ENCODE measurements at regions not wholly inside any gene's neighbourhood (a gene's known extent, or its start where the extent isn't known, plus 50 kb on each side); places are given as distances from the start of the nearest gene placed in this dataset.

DNA sequence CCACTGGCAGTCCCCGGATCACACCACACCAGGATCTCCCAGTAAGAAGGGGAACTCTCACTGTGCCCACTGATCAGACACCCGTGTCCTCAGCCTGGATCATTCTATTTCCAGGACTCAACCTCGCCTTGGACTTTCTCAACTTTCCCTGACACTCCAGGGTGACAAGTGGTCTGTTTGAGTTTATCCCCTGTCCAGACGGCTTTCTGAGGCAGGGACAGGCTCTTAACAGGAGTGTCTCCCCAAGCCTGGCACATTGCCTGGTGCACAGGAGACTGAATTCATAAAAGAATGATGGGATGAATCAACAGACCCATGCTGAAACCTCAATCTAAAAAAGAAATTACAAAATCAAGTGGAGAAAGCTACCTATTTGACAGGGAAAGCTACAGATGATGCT is 606.6 kb downstream of the EFNB2 start:
- no peak for TF ChIP-seq RAD21 (IDR thresholded peaks at IDR 0.05; ENCODE audit: low read depth)
- no peak for TF ChIP-seq YY1 (IDR thresholded peaks at IDR 0.05; ENCODE audit: low read depth)
- no peak for TF ChIP-seq CREB1 (IDR thresholded peaks at IDR 0.05; ENCODE audit: low read depth)
- TF ChIP-seq, protein P1, sequence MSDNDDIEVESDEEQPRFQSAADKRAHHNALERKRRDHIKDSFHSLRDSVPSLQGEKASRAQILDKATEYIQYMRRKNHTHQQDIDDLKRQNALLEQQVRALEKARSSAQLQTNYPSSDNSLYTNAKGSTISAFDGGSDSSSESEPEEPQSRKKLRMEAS (IDR thresholded peaks at IDR 0.05), result no peak
- TF ChIP-seq FOXM1 (IDR thresholded peaks at IDR 0.05; ENCODE audit: borderline replicate concordance, low read depth), result no peak
- no peak for TF ChIP-seq TEAD4 (IDR thresholded peaks at IDR 0.05)
- TF ChIP-seq, protein P2, sequence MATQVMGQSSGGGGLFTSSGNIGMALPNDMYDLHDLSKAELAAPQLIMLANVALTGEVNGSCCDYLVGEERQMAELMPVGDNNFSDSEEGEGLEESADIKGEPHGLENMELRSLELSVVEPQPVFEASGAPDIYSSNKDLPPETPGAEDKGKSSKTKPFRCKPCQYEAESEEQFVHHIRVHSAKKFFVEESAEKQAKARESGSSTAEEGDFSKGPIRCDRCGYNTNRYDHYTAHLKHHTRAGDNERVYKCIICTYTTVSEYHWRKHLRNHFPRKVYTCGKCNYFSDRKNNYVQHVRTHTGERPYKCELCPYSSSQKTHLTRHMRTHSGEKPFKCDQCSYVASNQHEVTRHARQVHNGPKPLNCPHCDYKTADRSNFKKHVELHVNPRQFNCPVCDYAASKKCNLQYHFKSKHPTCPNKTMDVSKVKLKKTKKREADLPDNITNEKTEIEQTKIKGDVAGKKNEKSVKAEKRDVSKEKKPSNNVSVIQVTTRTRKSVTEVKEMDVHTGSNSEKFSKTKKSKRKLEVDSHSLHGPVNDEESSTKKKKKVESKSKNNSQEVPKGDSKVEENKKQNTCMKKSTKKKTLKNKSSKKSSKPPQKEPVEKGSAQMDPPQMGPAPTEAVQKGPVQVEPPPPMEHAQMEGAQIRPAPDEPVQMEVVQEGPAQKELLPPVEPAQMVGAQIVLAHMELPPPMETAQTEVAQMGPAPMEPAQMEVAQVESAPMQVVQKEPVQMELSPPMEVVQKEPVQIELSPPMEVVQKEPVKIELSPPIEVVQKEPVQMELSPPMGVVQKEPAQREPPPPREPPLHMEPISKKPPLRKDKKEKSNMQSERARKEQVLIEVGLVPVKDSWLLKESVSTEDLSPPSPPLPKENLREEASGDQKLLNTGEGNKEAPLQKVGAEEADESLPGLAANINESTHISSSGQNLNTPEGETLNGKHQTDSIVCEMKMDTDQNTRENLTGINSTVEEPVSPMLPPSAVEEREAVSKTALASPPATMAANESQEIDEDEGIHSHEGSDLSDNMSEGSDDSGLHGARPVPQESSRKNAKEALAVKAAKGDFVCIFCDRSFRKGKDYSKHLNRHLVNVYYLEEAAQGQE (IDR thresholded peaks at IDR 0.05; ENCODE audit: low read depth), result no peak
- TF ChIP-seq TAF1 (IDR thresholded peaks at IDR 0.05; ENCODE audit: low read depth), result no peak
- TF ChIP-seq ZBTB7A (IDR thresholded peaks at IDR 0.05; ENCODE audit: low read depth), result no peak
- TF ChIP-seq CEBPB (IDR thresholded peaks at IDR 0.05), result no peak
- TF ChIP-seq TCF12 (IDR thresholded peaks at IDR 0.05; ENCODE audit: low read depth), result no peak
- no peak for TF ChIP-seq EP300 (IDR thresholded peaks at IDR 0.05; ENCODE audit: borderline replicate concordance)
- no peak for TF ChIP-seq NFIC (IDR thresholded peaks at IDR 0.05)
- TF ChIP-seq, protein P3, sequence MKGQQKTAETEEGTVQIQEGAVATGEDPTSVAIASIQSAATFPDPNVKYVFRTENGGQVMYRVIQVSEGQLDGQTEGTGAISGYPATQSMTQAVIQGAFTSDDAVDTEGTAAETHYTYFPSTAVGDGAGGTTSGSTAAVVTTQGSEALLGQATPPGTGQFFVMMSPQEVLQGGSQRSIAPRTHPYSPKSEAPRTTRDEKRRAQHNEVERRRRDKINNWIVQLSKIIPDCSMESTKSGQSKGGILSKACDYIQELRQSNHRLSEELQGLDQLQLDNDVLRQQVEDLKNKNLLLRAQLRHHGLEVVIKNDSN (IDR thresholded peaks at IDR 0.05), result no peak
- TF ChIP-seq EGR1 (IDR thresholded peaks at IDR 0.05), result no peak

DNA sequence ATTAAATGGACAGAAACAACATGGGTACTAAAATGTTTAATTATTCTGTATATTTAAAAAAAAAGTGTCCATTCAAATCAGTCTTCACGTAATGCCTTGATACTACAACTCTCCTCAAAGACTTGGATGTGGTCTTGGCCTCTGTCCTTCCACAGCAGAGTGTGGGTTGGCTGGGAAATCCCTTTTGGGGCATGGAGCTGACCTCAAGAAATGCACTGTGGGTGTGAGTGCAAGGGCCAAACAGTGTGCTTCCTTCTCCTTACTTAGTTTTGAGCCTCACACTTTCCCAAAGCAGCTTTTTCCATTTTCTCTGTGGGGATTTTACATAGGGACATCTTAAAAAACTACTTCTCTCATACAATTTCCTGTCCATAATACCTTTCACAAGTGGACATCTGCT is 607.4 kb downstream of the EFNB2 start:
- TF ChIP-seq YY1 (IDR thresholded peaks at IDR 0.05; ENCODE audit: low read depth), result no peak
- TF ChIP-seq, protein P1 (IDR thresholded peaks at IDR 0.05), result no peak
- TF ChIP-seq EP300 (IDR thresholded peaks at IDR 0.05; ENCODE audit: borderline replicate concordance), result no peak
- TF ChIP-seq NFIC (IDR thresholded peaks at IDR 0.05), result no peak
- TF ChIP-seq TEAD4 (IDR thresholded peaks at IDR 0.05), result no peak
- TF ChIP-seq ZBTB7A (IDR thresholded peaks at IDR 0.05; ENCODE audit: low read depth), result no peak
- no peak for TF ChIP-seq EGR1 (IDR thresholded peaks at IDR 0.05)
- no peak for TF ChIP-seq CEBPB (IDR thresholded peaks at IDR 0.05)
- TF ChIP-seq CREB1 (IDR thresholded peaks at IDR 0.05; ENCODE audit: low read depth), result no peak
- TF ChIP-seq TCF12 (IDR thresholded peaks at IDR 0.05; ENCODE audit: low read depth), result no peak
- TF ChIP-seq, protein P2 (IDR thresholded peaks at IDR 0.05; ENCODE audit: low read depth), result no peak
- no peak for TF ChIP-seq RAD21 (IDR thresholded peaks at IDR 0.05; ENCODE audit: low read depth)
- TF ChIP-seq TAF1 (IDR thresholded peaks at IDR 0.05; ENCODE audit: low read depth), result no peak
- no peak for TF ChIP-seq FOXM1 (IDR thresholded peaks at IDR 0.05; ENCODE audit: borderline replicate concordance, low read depth)
- TF ChIP-seq, protein P3 (IDR thresholded peaks at IDR 0.05), result no peak

DNA sequence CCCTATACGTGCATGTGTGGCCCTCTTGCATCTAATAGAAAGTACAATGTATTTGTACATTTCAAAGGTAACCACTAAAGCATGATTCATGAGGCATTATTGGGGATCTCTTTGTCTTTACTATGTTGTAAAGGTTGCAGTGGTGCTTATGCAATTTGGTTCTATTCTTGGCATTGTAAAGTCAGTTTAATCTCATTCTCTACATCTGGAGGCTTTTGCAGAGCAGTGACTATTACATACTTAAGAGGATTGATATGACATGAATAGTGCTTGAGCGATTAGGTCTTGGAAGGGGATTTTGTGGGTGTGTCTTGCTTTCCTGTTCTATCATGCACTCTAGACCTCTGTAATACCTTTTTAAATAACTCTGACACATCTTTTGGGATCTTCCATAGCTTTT is 610.0 kb downstream of the EFNB2 start:
- TF ChIP-seq, protein P2 (IDR thresholded peaks at IDR 0.05; ENCODE audit: low read depth), result no peak
- TF ChIP-seq, protein P1 (IDR thresholded peaks at IDR 0.05), result no peak
- no peak for TF ChIP-seq ZBTB7A (IDR thresholded peaks at IDR 0.05; ENCODE audit: low read depth)
- no peak for TF ChIP-seq NFIC (IDR thresholded peaks at IDR 0.05)
- TF ChIP-seq TCF12 (IDR thresholded peaks at IDR 0.05; ENCODE audit: low read depth), result no peak
- no peak for TF ChIP-seq RAD21 (IDR thresholded peaks at IDR 0.05; ENCODE audit: low read depth)
- TF ChIP-seq TEAD4 (IDR thresholded peaks at IDR 0.05), result no peak
- no peak for TF ChIP-seq CREB1 (IDR thresholded peaks at IDR 0.05; ENCODE audit: low read depth)
- TF ChIP-seq TAF1 (IDR thresholded peaks at IDR 0.05; ENCODE audit: low read depth), result no peak
- TF ChIP-seq YY1 (IDR thresholded peaks at IDR 0.05; ENCODE audit: low read depth), result no peak

DNA sequence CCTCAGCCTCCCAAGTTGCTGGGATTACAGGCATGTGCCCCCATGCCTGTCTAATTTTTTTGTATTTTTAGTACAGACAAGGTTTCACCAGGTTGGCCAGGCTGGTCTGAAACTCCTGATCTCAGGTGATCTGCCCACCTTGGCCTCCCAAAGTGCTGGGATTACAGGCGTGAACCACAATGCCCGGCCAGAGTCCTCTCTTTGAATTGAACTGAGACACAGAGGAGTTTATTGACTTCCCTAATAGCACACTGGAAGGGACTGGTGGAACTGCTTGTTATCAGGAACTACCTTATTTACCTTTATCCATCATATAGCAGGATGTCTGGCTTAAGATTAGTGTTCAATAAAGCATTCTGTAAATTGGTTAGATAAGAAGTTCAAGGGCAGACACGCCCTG is 613.8 kb downstream of the EFNB2 start:
- no peak for TF ChIP-seq FOXM1 (IDR thresholded peaks at IDR 0.05; ENCODE audit: borderline replicate concordance, low read depth)
- no peak for TF ChIP-seq EGR1 (IDR thresholded peaks at IDR 0.05)
- TF ChIP-seq ZBTB7A (IDR thresholded peaks at IDR 0.05; ENCODE audit: low read depth), result no peak
- no peak for TF ChIP-seq YY1 (IDR thresholded peaks at IDR 0.05; ENCODE audit: low read depth)
- TF ChIP-seq, protein P1 (IDR thresholded peaks at IDR 0.05), result no peak
- TF ChIP-seq CEBPB (IDR thresholded peaks at IDR 0.05), result no peak
- no peak for TF ChIP-seq TAF1 (IDR thresholded peaks at IDR 0.05; ENCODE audit: low read depth)
